ENCODE measurements at regions not wholly inside any gene's neighbourhood (a gene's known extent, or its start where the extent isn't known, plus 50 kb on each side); places are given as distances from the start of the nearest gene placed in this dataset.

- Histone ChIP-seq H3T11ph (ENCODE audit: low read length) (no peak overlapping the region), H3K4me1 (ENCODE audit: insufficient read depth, low read length) (peaks cover 24% of the 10 kb centered on the region), H3K9ac (ENCODE audit: extremely low read depth, insufficient read length, low read length) (no peak overlapping the region), H3K79me2 (ENCODE audit: insufficient read depth, low read length) (no peaks in the 10 kb centered on the region), H4K5ac (ENCODE audit: insufficient read length, low read depth, low read length) (no peak overlapping the region), H3K4ac (ENCODE audit: low read depth, low read length) (no peak overlapping the region), H4K91ac (ENCODE audit: insufficient read length, low read depth, low read length) (no peak overlapping the region), H3K27ac (ENCODE audit: insufficient read length, low read depth, low read length) (no peak overlapping the region), H3K27me3 (ENCODE audit: insufficient read depth, low read length) (no peaks in the 10 kb centered on the region; the same call in 1 of the 2 replicates), H2AFZ (ENCODE audit: low read length) (no peak overlapping the region), H4K8ac (replicated peaks; ENCODE audit: insufficient read length, low read depth, low read length) (no peak overlapping the region), H3K23ac (ENCODE audit: insufficient read length, low read depth, low read length) (no peak overlapping the region), H3K18ac (ENCODE audit: insufficient read length, low read depth, low read length) (peak overlapping the region; percentile 17), H3K56ac (ENCODE audit: insufficient read length, low read depth, low read length) (no peak overlapping the region), H3K23me2 (ENCODE audit: insufficient read length, low read depth, low read length, poor library complexity, severe bottlenecking) (no peaks in the 10 kb centered on the region), H2BK20ac (ENCODE audit: low read depth, low read length, poor library complexity, severe bottlenecking) (no peak overlapping the region), H2BK5ac (ENCODE audit: insufficient read length, low read length) (no peak overlapping the region), H2BK12ac (ENCODE audit: insufficient read length, low read depth, low read length) (no peak overlapping the region), H2AK5ac (ENCODE audit: insufficient read length, low read length) (no peak overlapping the region), H3K14ac (ENCODE audit: insufficient read depth, low read length) (no peak overlapping the region), H3K4me2 (ENCODE audit: insufficient read depth, insufficient read length, low read length) (no peak overlapping the region), H4K20me1 (ENCODE audit: control insufficient read depth, insufficient read depth, insufficient read length) (no peaks in the 10 kb centered on the region), H3K79me1 (ENCODE audit: insufficient read depth, low read depth, low read length, poor library complexity, severe bottlenecking) (no peaks in the 10 kb centered on the region), H3K9me3 (ENCODE audit: control insufficient read depth, low read depth, low read length) (no peaks in the 10 kb centered on the region), H2BK120ac (ENCODE audit: low read depth, low read length, poor library complexity, severe bottlenecking) (no peak overlapping the region), H2BK15ac (ENCODE audit: low read depth, low read length) (no peak overlapping the region)
- no CpG with 5 or more reads among the region's 7 CpGs for WGBS (ENCODE audit: extremely low coverage, insufficient read length, low lambda C conversion rate)
- Mint-ChIP-seq H3K4me1 (peaks cover 74 to 88% of the 10 kb centered on the region in 2 experiments), H3K9me3 (no peaks in the 10 kb centered on the region), H3K36me3 (ENCODE audit: insufficient read depth in 1 of 3, low read depth in 3 of 3) (no peaks in the 10 kb centered on the region), H3K27ac (no peak overlapping the region), H3K4me3 (no peak overlapping the region), H3K27me3 (ENCODE audit: low read depth) (peaks cover 4% of the 10 kb centered on the region; the same call in 1 of the 2 replicates)
- DNase-seq: no peak
- TF ChIP-seq, protein P1, sequence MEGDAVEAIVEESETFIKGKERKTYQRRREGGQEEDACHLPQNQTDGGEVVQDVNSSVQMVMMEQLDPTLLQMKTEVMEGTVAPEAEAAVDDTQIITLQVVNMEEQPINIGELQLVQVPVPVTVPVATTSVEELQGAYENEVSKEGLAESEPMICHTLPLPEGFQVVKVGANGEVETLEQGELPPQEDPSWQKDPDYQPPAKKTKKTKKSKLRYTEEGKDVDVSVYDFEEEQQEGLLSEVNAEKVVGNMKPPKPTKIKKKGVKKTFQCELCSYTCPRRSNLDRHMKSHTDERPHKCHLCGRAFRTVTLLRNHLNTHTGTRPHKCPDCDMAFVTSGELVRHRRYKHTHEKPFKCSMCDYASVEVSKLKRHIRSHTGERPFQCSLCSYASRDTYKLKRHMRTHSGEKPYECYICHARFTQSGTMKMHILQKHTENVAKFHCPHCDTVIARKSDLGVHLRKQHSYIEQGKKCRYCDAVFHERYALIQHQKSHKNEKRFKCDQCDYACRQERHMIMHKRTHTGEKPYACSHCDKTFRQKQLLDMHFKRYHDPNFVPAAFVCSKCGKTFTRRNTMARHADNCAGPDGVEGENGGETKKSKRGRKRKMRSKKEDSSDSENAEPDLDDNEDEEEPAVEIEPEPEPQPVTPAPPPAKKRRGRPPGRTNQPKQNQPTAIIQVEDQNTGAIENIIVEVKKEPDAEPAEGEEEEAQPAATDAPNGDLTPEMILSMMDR (conservative IDR thresholded peaks at IDR 0.05): no peak
These were observed 125.3 kb upstream of the TMEM161B start for GRCh38 chr5:88393716-88394535.
